ENCODE measurements at regions not wholly inside any gene's neighbourhood (a gene's known extent, or its start where the extent isn't known, plus 50 kb on each side); places are given as distances from the start of the nearest gene placed in this dataset.

- in situ Hi-C loops (cut with HindIII; ENCODE audit: low sequenced_read_pairs) = no loop called here
- no peak for TF ChIP-seq CTCF (IDR thresholded peaks at IDR 0.05; ENCODE audit: low read depth, low read length, missing control alignments)
- DNase-seq (ENCODE audit: low read depth) = no peak
- H3K4me3 ChIP-seq (ENCODE audit: low read depth, low read length) = no peak overlapping the region
These were observed 51.3 kb upstream of the CXADR start for GRCh38 chr21:17461582-17461981.

- TF ChIP-seq CTCF (IDR thresholded peaks at IDR 0.05; ENCODE audit: low read depth, low read length, missing control alignments) = no peak
- in situ Hi-C loops (cut with HindIII; ENCODE audit: low sequenced_read_pairs) = no loop called here
- no peak for DNase-seq (ENCODE audit: low read depth)
- no peak overlapping the region for H3K4me3 ChIP-seq (ENCODE audit: low read depth, low read length)
These were observed 50.4 kb upstream of the CXADR start for GRCh38 chr21:17462276-17462981.

Measured in astrocyte of the cerebellum (primary cell).